Mucosa of stomach (tissue), 1 donor: ENCODE measurements at regions not wholly inside any gene's neighbourhood (a gene's known extent, or its start where the extent isn't known, plus 50 kb on each side); places are given as distances from the start of the nearest gene placed in this dataset.
"Not testable (repeated sequence)": the region's sequence is repeated elsewhere in the genome, so short reads cannot be mapped to it uniquely, and the experiment has no call there.

ENCODE experiments used
- H3K27me3 ChIP-seq: one replicate; pipeline ENCODE4 v1.7.0; 2013; ENCODE audit warnings: mild to moderate bottlenecking, low read length; ENCODE audit not compliant: control insufficient read depth, insufficient read depth
- H3K36me3 ChIP-seq: one replicate; pipeline ENCODE4 v1.7.0; 2013; ENCODE audit warnings: low read length; ENCODE audit not compliant: control insufficient read depth, insufficient read depth
- H3K4me1 ChIP-seq: one replicate; pipeline ENCODE4 v1.7.0; 2013; ENCODE audit warnings: mild to moderate bottlenecking, low read length; ENCODE audit not compliant: control insufficient read depth, insufficient read depth
- H3K4me3 ChIP-seq: one replicate; pipeline ENCODE4 v1.7.0; 2013; ENCODE audit warnings: low read length
- H3K9ac ChIP-seq: one replicate; pipeline ENCODE4 v1.7.0; 2013; ENCODE audit warnings: mild to moderate bottlenecking, low read length, moderate library complexity
- H3K9me3 ChIP-seq: one replicate; pipeline ENCODE4 v1.7.0; 2013; ENCODE audit warnings: mild to moderate bottlenecking, low read length, moderate library complexity; ENCODE audit not compliant: control insufficient read depth
- donor health status: Pancreatic carcinoma.

DNA sequence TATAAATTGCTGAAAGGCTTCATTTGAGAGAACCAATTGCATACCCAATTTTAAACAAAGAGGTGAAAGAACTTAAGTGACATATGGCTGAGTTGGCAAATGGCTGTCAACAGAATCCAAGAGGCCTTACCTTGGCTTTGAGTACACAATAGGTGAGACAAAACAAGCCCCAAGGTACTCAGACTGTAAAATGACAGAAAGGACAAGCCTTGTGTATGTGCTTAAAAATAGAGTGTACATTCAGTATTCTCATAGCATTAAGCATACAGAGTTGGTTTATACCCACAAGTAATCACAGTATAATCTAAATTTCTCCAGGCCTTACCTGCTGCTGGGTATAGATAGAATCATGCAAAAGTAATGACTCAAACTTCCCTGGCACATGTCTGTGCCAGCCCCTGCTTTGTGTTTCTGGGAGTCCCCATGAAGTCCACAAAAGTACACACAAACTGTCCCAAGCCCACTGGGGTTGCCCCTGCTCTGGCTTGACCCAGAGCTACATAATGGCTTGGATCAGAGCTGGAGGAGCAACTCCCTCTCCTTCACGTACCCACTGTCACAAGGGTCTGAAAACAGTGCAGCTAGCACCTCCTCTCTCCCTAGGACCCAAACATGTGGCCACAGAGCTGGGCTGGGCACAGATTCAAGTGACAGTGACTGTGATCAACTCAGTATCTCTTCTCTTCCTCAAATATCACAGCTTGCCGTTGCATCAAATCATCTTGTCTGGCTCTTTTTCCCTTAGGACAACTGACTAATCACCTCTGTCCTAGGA lies 250.8 kb downstream of the ENC1 start:
- Histone ChIP-seq H3K9ac (no peak overlapping the region), H3K36me3 (no peaks in the 10 kb centered on the region), H3K4me1 (peaks cover 5% of the 10 kb centered on the region), H3K4me3 (no peak overlapping the region), H3K9me3 (no peaks in the 10 kb centered on the region), H3K27me3 (no peaks in the 10 kb centered on the region)

DNA sequence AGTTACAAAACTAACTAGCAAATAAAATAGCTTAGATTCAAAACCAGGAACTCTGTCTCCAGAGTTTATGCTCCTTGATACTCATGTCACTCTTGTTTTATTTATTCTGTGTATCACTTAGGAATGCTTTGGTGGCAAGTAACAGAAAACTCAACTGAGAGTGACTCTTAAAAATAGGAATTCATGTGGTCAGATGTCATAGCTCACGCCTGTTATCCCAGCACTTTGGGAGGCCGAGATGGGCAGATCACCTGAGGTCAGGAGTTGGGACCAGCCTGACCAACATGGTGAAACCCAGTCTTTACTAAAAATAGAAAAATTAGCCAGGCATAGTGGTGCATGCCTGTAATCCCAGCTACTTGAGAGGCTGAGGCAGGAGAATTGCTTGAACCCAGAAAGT lies 252.1 kb downstream of the ENC1 start:
- H3K4me3 ChIP-seq, H3K4me1 ChIP-seq, H3K27me3 ChIP-seq, H3K36me3 ChIP-seq, H3K9ac ChIP-seq, H3K9me3 ChIP-seq: not testable (repeated sequence)

DNA sequence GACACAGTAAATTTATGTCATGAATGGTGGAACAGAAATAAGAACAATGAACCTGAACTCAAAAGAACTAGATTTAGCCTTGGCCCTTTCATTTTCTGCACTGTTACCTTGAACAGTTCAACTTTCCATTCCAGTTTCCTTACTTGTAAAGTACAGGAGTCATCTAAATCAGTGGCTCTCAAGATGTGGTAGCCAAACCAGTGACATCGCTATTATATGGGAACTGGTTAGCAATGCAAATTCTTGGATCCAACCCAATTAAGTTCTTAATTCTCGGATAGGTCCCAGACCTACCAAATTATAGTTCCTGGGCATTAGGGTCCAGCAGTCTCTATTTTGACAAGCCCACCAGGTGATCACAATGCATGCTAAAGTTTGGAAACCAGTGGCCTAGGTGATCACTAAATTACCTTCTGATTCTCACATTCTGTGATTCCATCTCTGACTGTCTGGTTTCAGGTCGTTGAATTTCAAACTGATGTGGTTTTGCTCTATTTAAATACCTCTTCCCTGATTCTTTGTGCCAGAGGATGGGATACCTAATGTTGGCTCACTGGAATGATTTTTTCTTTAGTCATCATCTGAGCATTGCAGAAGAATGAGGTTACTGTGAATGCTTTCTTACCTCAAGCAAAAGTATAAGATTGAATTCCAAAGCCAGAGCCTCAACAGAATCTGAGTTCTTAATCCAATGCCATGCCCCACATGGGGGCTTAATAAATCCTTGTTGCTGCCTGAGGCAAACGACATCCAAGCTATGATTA lies 253.8 kb downstream of the ENC1 start:
- no peaks in the 10 kb centered on the region for H3K4me1 ChIP-seq
- no peaks in the 10 kb centered on the region for H3K9me3 ChIP-seq
- H3K36me3 ChIP-seq = no peaks in the 10 kb centered on the region
- no peaks in the 10 kb centered on the region for H3K27me3 ChIP-seq
- H3K9ac ChIP-seq = no peak overlapping the region
- no peak overlapping the region for H3K4me3 ChIP-seq

DNA sequence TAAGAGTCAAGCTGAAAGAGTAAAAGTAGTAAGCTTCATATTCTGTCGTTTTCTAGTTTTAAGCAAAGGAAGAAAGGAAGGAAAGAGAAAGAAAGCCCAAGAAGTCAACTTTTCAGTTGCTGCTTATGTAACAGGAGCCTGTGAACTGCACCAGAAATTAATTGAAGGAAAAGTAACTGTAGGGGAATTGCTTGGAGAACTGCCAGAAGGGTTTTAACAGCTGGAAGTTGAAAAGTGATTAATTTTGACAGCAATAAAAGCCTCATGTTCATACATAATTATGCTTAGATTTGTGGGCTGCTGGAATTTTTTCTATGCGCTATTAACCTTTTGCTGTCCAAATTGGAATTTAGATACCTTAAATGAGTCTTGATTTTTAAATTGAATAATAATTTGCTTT lies 255.7 kb downstream of the ENC1 start:
- Histone ChIP-seq H3K9me3 (no peaks in the 10 kb centered on the region), H3K36me3 (no peaks in the 10 kb centered on the region), H3K4me1 (peaks cover 6% of the 10 kb centered on the region), H3K4me3 (no peak overlapping the region), H3K9ac (no peak overlapping the region), H3K27me3 (no peaks in the 10 kb centered on the region)

DNA sequence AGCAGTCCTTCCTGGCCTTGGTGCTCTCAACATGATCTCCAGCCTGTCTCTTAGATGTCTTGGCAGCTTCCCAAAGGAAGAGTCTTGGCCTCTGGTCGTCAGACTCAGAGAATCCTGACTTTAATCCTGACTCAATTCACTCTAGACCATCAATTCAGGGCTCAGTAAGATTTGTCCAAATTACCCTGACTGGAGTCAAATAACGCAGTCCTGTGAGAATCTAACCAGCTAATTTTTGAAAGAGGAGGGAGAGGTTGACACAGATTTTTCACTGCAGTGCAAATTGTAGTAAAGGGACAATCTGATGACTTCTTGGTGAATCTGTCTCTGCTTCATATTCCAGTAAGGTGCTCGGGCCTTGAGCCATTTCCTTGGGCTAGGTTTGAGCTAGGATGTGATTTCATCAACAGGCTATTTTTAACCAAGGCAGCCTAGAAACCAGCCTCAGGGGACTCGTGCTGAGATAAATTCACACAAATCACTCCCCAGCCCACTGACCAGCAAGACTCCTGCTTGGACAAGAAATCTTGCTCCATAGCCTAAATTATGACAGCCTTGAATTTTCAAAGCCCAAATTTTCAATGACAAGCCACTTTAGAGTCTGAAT lies 257.4 kb downstream of the ENC1 start:
- Histone ChIP-seq H3K9me3 (no peaks in the 10 kb centered on the region), H3K36me3 (no peaks in the 10 kb centered on the region), H3K27me3 (no peaks in the 10 kb centered on the region), H3K9ac (no peak overlapping the region), H3K4me1 (peaks cover 6% of the 10 kb centered on the region), H3K4me3 (no peak overlapping the region)

DNA sequence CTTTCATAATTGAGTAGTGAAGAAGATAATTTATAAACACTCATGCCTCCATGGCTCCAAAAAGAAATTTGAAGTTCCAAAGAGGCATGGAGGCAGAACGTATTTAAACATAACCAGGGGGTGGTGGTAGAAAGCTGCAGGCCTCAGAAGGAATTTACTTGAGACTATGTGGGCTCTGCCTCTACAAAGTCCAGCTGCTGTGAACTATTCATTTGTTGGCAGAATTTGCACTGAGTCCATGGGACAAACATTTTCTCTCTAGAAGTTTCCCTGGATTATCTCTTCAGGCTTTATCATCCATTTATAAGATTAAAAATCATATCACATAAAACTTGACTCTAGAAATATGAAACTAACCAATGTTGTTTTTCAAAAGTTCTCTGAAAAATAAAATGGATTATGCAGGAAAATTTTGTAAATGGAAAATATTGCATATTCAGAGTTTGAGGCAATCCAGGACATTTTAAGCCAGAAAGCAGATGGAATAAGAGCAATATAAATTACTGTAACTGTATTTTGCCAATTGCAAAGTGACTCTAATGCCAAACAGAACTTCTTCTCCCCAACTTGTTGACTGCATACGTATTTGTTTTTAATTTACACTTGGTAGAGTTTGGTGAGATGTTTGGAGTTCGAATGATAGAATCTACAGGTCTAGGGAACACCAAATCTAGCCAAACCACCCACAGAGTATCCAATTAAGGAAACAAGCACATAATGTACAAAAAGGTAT lies 258.2 kb downstream of the ENC1 start:
- Histone ChIP-seq H3K4me1 (peaks cover 6% of the 10 kb centered on the region), H3K27me3 (no peaks in the 10 kb centered on the region), H3K9ac (no peak overlapping the region), H3K36me3 (no peaks in the 10 kb centered on the region), H3K9me3 (no peaks in the 10 kb centered on the region), H3K4me3 (no peak overlapping the region)

DNA sequence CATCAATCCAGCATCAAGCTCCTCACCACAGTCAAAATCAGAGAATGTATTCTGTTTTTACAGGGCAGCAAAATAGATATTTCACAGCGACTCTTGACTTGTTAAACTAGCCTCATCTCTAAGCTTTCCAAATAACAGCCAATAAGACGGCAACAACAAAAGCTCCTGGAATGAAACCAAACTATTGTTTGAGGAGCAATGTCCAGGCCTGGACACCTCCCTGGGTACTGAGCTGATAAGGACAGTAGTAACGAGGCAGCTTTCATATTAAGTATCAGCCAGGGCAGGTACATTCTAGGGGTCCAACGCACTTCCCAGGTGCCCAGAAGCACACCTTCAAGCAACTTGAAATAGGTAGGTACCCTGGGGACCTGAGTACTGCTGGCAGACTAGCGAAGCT lies 260.3 kb downstream of the ENC1 start:
- peaks cover 6% of the 10 kb centered on the region for H3K4me1 ChIP-seq
- H3K27me3 ChIP-seq = no peaks in the 10 kb centered on the region
- H3K36me3 ChIP-seq = no peaks in the 10 kb centered on the region
- no peak overlapping the region for H3K9ac ChIP-seq
- no peak overlapping the region for H3K4me3 ChIP-seq
- no peaks in the 10 kb centered on the region for H3K9me3 ChIP-seq

DNA sequence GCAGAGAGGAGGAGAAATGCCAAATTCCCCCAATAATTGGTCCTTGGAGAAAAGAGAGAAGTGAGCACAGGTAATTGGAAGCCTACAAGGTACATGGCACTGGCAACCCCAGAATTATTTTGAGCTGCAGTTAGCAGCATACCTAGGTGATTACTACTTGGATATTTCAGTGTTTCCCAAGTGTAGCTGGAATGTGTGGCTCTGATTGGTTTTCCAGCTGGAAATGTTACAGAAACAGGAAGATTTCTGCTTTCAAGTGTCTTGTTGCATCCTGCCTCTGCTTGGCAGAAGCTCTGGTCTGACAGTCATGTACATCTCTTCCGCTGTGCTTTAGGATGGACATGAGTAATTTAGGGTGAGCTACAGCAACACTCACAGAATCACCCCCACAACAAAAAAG lies 262.1 kb downstream of the ENC1 start:
- Histone ChIP-seq H3K9ac (no peak overlapping the region), H3K27me3 (no peaks in the 10 kb centered on the region), H3K4me3 (no peak overlapping the region), H3K36me3 (no peaks in the 10 kb centered on the region), H3K9me3 (no peaks in the 10 kb centered on the region), H3K4me1 (peaks cover 6% of the 10 kb centered on the region)

DNA sequence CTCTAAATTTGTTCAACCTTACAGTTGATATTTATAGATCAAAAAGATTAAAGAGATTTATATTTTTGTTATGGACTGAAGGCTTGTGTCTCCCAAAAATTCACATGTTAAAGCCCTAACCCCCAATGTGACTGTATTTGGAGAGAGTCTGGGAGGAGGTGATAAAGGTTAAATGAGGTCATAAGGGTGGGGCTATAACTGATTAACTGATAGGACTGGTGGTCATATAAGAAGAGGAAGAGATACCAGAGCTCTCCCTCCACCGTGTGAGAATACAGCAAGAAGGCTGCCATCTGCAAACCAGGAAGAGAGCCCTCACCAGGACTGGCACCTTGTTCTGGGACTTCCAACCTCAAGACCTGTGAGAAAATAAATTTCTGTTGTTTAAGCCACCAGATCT lies 264.3 kb downstream of the ENC1 start:
- Histone ChIP-seq H3K4me3 (no peak overlapping the region), H3K9ac (no peak overlapping the region), H3K36me3 (no peaks in the 10 kb centered on the region), H3K9me3 (no peaks in the 10 kb centered on the region), H3K27me3 (no peaks in the 10 kb centered on the region), H3K4me1 (peaks cover 6% of the 10 kb centered on the region)

DNA sequence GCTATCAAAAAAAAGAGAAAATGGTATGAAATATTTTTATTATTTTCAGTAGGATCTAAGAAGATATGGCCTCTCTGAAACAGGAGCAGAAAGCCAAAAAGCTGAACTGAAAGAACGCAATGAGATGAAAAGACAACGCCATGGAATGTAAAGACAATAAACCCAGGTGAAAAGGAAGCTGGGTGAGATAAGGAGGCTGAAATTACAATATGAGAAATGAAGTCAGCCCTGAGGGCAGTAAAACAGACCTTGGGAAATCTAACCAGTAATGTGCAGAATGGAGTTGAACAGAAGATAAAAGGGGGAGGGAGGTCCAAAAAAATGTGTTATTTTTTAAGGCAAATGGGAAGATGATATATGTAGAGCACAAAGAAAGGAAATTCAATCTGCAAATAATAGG lies 265.3 kb downstream of the ENC1 start:
- H3K4me3 ChIP-seq = no peak overlapping the region
- no peak overlapping the region for H3K9ac ChIP-seq
- H3K4me1 ChIP-seq = peaks cover under 1% of the 10 kb centered on the region
- H3K36me3 ChIP-seq = no peaks in the 10 kb centered on the region
- H3K9me3 ChIP-seq = no peaks in the 10 kb centered on the region
- no peaks in the 10 kb centered on the region for H3K27me3 ChIP-seq

DNA sequence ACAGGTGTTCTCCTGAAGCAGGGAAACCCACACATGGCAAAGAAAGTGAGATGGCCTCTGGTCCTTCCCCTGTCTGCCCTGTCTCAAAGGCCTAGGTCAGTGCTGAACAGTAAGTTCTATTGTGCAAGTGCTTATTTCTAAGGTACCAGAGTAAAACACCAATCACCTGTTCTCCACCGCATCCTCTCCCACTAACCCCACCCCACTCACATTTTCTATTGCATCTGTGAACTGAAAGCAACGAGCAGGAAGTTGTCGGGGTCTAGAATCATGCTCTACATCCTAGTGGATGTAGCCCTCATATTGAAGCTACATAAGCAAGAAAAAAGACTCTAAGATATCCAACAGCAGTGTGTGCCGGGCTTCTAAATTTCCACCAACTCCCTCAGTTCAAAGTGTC lies 265.9 kb downstream of the ENC1 start:
- Histone ChIP-seq H3K9me3 (no peaks in the 10 kb centered on the region), H3K27me3 (no peaks in the 10 kb centered on the region), H3K4me1 (no peaks in the 10 kb centered on the region), H3K36me3 (no peaks in the 10 kb centered on the region), H3K9ac (no peak overlapping the region), H3K4me3 (no peak overlapping the region)

DNA sequence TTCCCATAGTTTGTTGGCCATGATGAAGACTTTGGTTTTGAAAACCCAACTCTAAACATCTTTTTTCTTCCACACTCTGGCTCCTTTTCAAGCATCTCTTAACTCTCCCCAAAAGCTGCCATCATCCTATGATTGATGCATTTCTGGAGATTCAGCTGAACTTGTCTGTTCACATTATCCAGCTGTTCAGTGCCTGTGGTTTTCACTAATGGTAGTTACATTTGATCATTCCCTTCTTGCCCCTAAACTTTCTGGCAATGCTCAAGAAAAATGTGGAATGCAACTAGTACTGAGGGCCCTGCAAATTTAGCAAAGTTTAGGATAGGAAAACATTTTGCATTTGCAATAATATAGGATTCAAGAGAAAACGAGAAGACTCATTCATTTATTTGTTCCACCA lies 267.5 kb downstream of the ENC1 start:
- H3K27me3 ChIP-seq = no peaks in the 10 kb centered on the region
- no peak overlapping the region for H3K9ac ChIP-seq
- no peak overlapping the region for H3K4me3 ChIP-seq
- no peaks in the 10 kb centered on the region for H3K36me3 ChIP-seq
- H3K4me1 ChIP-seq = no peaks in the 10 kb centered on the region
- no peaks in the 10 kb centered on the region for H3K9me3 ChIP-seq
